K562 (cell line): ENCODE measurements at regions not wholly inside any gene's neighbourhood (a gene's known extent, or its start where the extent isn't known, plus 50 kb on each side); places are given as distances from the start of the nearest gene placed in this dataset.

Experiments used
- ATAC-seq: fragments of 200-7000 bp; cut with Tn5 transposase; 3 replicates; pipeline ENCODE4 v1.9.1; 2020; ENCODE audit warnings: moderate library complexity
- BruUV-seq: library from RNA; stranded (reverse); fragments of 400-500 nt; replicated peaks from 2 replicates; lab custom pipeline; 2021; lab: Mats Ljungman, UMichigan
- CTCF ChIA-PET: fragments of 300-600 bp; formaldehyde crosslinking; extraction: SDS; loops from one replicate; lab custom pipeline; 2021; ENCODE audit warnings: low intra/inter-chr PET ratio; lab: Yijun Ruan, JAX
- POLR2A ChIA-PET: fragments of 300-600, 350-650 bp; sonication (Branson Sonifier 250); formaldehyde crosslinking; extraction: SDS; loops from one replicate; lab custom pipeline; 2021; ENCODE audit warnings: antibody characterized with exemption, inconsistent platforms; lab: Yijun Ruan, JAX
- DNase-seq, 4 experiments: peaks; one replicate each; pipeline versions ENCODE4 v3.0.0 to v3.0.0-alpha.2; 2011 to 2018; ENCODE audit warnings: low spot score in 3 of 4, mixed read lengths in 3 of 4; ENCODE audit errors: extremely low read depth in 1 of 4
- FAIRE-seq: peaks from 2 replicates; lab custom pipeline; 2011; peaks lifted over from hg19 to GRCh38; lab: Jason Lieb, UNC
- H2AFZ ChIP-seq: 2 replicates; pipeline ENCODE4 v1.6.0; 2011; ENCODE audit warnings: low read depth, low read length, control low read depth, inconsistent platforms
- H3K27ac ChIP-seq: fragments of 200-600 bp; 3 replicates; pipeline ENCODE4 v1.8.0; 2011; ENCODE audit warnings: low read depth, mild to moderate bottlenecking, control low read depth, inconsistent platforms, low read length, moderate library complexity, mixed read lengths; ENCODE audit errors: extremely low read depth
- H3K27me3 ChIP-seq, 2 experiments: fragments of 300-600 bp in 1 of 2; 2 replicates in 1 of 2; 3 replicates in 1 of 2; pipeline versions ENCODE4 v1.6.0 to v1.8.0; 2011; ENCODE audit warnings: inconsistent platforms in 2 of 2, low read length in 2 of 2, mild to moderate bottlenecking in 1 of 2, mixed read lengths in 1 of 2, moderate library complexity in 1 of 2; ENCODE audit not compliant: control insufficient read depth in 2 of 2, insufficient read depth in 2 of 2
- H3K36me3 ChIP-seq: fragments of 300-600 bp; 3 replicates; pipeline ENCODE4 v1.8.0; 2011; ENCODE audit warnings: mild to moderate bottlenecking, low read length, inconsistent platforms; ENCODE audit not compliant: control insufficient read depth, insufficient read depth
- H3K4me1 ChIP-seq, 2 experiments: fragments of 200-600 bp in 1 of 2; replicated peaks in 1 of 2; 2 replicates in 1 of 2; 3 replicates in 1 of 2; pipeline versions ENCODE4 v1.5.1 to v1.8.0; 2011; ENCODE audit warnings: inconsistent platforms in 2 of 2, low read length in 2 of 2, mild to moderate bottlenecking in 1 of 2, mixed read lengths in 1 of 2, moderate library complexity in 1 of 2; ENCODE audit not compliant: control insufficient read depth in 2 of 2, insufficient read depth in 2 of 2
- H3K4me2 ChIP-seq: 2 replicates; pipeline ENCODE4 v1.6.1; 2011; ENCODE audit warnings: low read length, control low read depth, inconsistent platforms, mixed read lengths; ENCODE audit not compliant: insufficient read depth
- H3K4me3 ChIP-seq: fragments of 200-600 bp; sonication (generic), shearing (Covaris generic); 2 replicates; pipeline ENCODE4 v1.5.1; 2016; ENCODE audit warnings: control low read depth, inconsistent platforms
- H3K79me2 ChIP-seq: fragments of 200-600 bp; 3 replicates; pipeline ENCODE4 v1.8.0; 2011; ENCODE audit warnings: low read length, inconsistent platforms; ENCODE audit not compliant: control insufficient read depth, insufficient read depth
- H3K9ac ChIP-seq, 2 experiments: 2 replicates each; pipeline versions ENCODE4 v1.6.0 to v1.6.1; 2011; ENCODE audit warnings: low read depth in 2 of 2, low read length in 2 of 2, control low read depth in 1 of 2, inconsistent platforms in 1 of 2, mild to moderate bottlenecking in 1 of 2, mixed read lengths in 1 of 2; ENCODE audit not compliant: insufficient read depth in 1 of 2
- H3K9me1 ChIP-seq: one replicate; pipeline ENCODE4 v1.6.0; 2011; ENCODE audit warnings: inconsistent platforms, mild to moderate bottlenecking, low read length, moderate library complexity; ENCODE audit not compliant: control insufficient read depth, insufficient read depth
- H3K9me3 ChIP-seq: replicated peaks from 2 replicates; pipeline ENCODE4 v1.5.1; 2011; ENCODE audit warnings: low read depth, low read length, inconsistent platforms; ENCODE audit not compliant: control insufficient read depth, insufficient read depth
- H4K20me1 ChIP-seq: replicated peaks from 2 replicates; pipeline ENCODE4 v1.6.1; 2011; ENCODE audit warnings: low read length, inconsistent platforms, mixed read lengths; ENCODE audit not compliant: control insufficient read depth, insufficient read depth
- ILF3 ChIP-seq: fragments of 450-650 bp; IDR thresholded peaks from 2 replicates; pipeline ENCODE4 v1.6.1; 2018; ENCODE audit warnings: antibody characterized with exemption, mild to moderate bottlenecking, moderate library complexity, borderline replicate concordance
- ZBTB11 ChIP-seq, 3 experiments: fragments of 200-800 bp in 1 of 3; fragments of 250-450 bp in 1 of 3; fragments of 450-650 bp in 1 of 3; sonication (Bioruptor Pico) in 1 of 3; sonication (Bioruptor generic) in 1 of 3; formaldehyde crosslinking in 1 of 3; IDR thresholded peaks; 2 replicates each; pipeline versions ENCODE4 v1.6.1 to v1.8.0; 2016 to 2022; ENCODE audit warnings: mild to moderate bottlenecking in 2 of 3, missing genetic modification characterization in 2 of 3, missing compliant biosample characterization in 1 of 3, moderate library complexity in 1 of 3
- WGBS: fragments of 100-300 bp; shearing (Covaris generic); methylation state at CpG from one replicate; pipeline ENCODE4 v1.1.6; 2016; ENCODE audit warnings: low coverage, mixed read lengths; ENCODE audit not compliant: insufficient coverage; ENCODE audit errors: missing lambda C conversion rate; 5-methylcytosine and 5-hydroxymethylcytosine counted together
- in situ Hi-C: fragments of 300-500 bp; cut with MboI; formaldehyde crosslinking; loops from 4 replicates; pipeline ENCODE4 v1.15.0; 2018; ENCODE audit warnings: inconsistent platforms, mixed read lengths
- intact Hi-C: fragments of 100-400 bp; cut with micrococcal nuclease; formaldehyde crosslinking; loops from 2 replicates; pipeline ENCODE4 v1.14.2; 2022

DNA sequence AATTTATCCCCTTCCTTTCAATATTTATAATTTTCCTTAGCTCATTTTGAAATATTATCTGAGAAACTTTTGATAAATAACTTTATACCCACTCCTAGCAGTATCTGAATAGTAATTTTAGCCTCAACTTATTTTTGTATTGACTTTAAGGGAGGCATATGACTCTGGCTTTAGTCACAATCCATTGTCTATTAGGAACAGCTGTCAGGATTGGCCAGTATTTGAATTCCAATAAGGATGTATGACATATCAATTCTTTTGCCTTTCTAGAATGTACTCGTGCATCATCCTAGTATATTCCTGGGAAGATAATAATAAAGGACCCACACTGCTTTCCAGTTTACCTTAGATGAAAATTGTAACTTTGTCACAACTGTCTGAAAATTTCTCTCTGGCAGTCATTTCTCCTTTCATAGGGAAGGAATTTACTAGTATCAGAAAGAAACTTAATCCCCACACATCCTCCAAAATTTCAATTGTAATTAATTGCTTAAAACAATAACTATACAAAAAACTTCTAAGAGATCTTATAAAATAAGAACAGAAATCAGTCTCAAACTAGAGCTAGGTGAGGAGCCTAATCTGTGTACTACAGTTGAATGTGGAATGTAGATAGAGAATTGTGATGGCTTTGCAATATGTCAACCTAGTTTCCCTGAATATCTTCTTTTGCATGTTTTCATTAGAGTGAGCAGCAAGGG, 121.0 kb upstream of the EPHA5 start (continued):
- TF ChIP-seq ZBTB11 (CRISPR knock-in tag; IDR thresholded peaks at IDR 0.05) = no peak
- TF ChIP-seq, all 486 proteins: peak for 0

DNA sequence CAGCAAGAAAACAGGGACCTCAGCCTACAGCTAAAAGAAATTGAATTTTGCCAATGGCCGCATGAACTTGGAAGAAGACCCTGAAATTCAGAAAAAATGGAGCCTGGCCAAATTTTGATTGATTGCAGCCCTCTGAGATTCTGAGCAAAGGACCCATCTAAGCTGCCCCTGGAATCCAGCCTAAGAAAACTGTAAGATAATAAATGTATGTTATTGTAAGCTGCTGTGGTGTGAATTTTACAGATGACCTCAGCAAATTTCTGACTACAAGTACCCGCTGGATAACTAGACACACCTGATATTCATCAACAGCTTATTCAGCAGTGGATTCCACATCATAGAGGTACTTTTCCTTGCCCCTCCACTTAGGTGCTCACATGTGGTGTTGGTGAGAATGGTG, 119.5 kb upstream of the EPHA5 start:
- H2AFZ ChIP-seq = no peak overlapping the region
- no peaks in the 10 kb centered on the region for H3K36me3 ChIP-seq
- no TSS peak for BruUV-seq
- intact Hi-C loops (no loop called here), in situ Hi-C loops (no loop called here)
- no peak overlapping the region for H3K4me2 ChIP-seq
- WGBS = 0% methylated on average over 2 of the region's 2 CpGs
- no peak for TF ChIP-seq ILF3
- no peak overlapping the region for H3K4me3 ChIP-seq
- H3K4me1 ChIP-seq = no peaks in the 10 kb centered on the region
- H3K9me1 ChIP-seq = no peaks in the 10 kb centered on the region
- H3K9ac ChIP-seq = no peak overlapping the region
- no peaks in the 10 kb centered on the region for H3K27me3 ChIP-seq
- ChIA-PET CTCF (no interaction called here), POLR2A (no interaction called here)
- FAIRE-seq (no peak), DNase-seq (no peak), ATAC-seq (no peak)
- H4K20me1 ChIP-seq = no peaks in the 10 kb centered on the region
- H3K79me2 ChIP-seq = no peaks in the 10 kb centered on the region
- H3K9me3 ChIP-seq = 0 out of 2 replicates have a peak, but pooled peaks cover 2% of the 10 kb centered on the region
- H3K27ac ChIP-seq = no peak overlapping the region
